ENCODE measurements at regions not wholly inside any gene's neighbourhood (a gene's known extent, or its start where the extent isn't known, plus 50 kb on each side); places are given as distances from the start of the nearest gene placed in this dataset.

GRCh38 chr2:155770516-155770915 is 562.0 kb downstream of the NR4A2 start:
- TF ChIP-seq CTCF (IDR thresholded peaks at IDR 0.05): no peak
- TF ChIP-seq ZFX (IDR thresholded peaks at IDR 0.05; ENCODE audit: borderline replicate concordance): no peak
